H1 (cell line): ENCODE measurements at regions not wholly inside any gene's neighbourhood (a gene's known extent, or its start where the extent isn't known, plus 50 kb on each side); places are given as distances from the start of the nearest gene placed in this dataset.

Source experiments
- SP1 ChIP-seq: IDR thresholded peaks from 2 replicates; pipeline ENCODE4 v1.6.1; 2011; ENCODE audit warnings: low read depth, low read length
- ZNF274 ChIP-seq: IDR thresholded peaks from 2 replicates; pipeline ENCODE4 v1.7.0; 2012; ENCODE audit warnings: low read length, borderline replicate concordance; ENCODE audit errors: extremely low read depth

GRCh38 chr11:29075726-29076125, 941.1 kb downstream of the KCNA4 start (continued):
- TF ChIP-seq SP1 = no peak
- TF ChIP-seq ZNF274 = no peak
- TF ChIP-seq, all 59 proteins: peak for 0
